NOMO-1 treated with DMSO at 0.1 percent for 48 hours (cell line): ENCODE measurements at regions not wholly inside any gene's neighbourhood (a gene's known extent, or its start where the extent isn't known, plus 50 kb on each side); places are given as distances from the start of the nearest gene placed in this dataset.
A peak's percentile ranks its signal among the peaks of the same experiment; 100 is the strongest.

ENCODE experiments used
- DNase-seq: peaks from one replicate; lab custom pipeline; 2025; ENCODE audit not compliant: unreplicated experiment; lab: John Stamatoyannopoulos, UW

- peak; percentile 56 for DNase-seq
These were observed 88.2 kb downstream of the GABPA start for GRCh38 chr21:25822981-25823380.

GRCh38 chr21:25826652-25827051 lies 91.9 kb downstream of the GABPA start:
- DNase-seq, result no peak

- DNase-seq, result no peak
These were observed 92.7 kb downstream of the GABPA start for GRCh38 chr21:25827513-25827912.
